IPS-18a (cell line): ENCODE measurements at regions not wholly inside any gene's neighbourhood (a gene's known extent, or its start where the extent isn't known, plus 50 kb on each side); places are given as distances from the start of the nearest gene placed in this dataset.

Experiments used
- H3K27ac ChIP-seq: one replicate; pipeline ENCODE4 v1.5.1; 2013; ENCODE audit warnings: low read length
- H3K27me3 ChIP-seq: one replicate; pipeline ENCODE4 v1.6.1; 2013; ENCODE audit warnings: mild to moderate bottlenecking, low read length; ENCODE audit not compliant: control insufficient read depth, insufficient read depth
- H3K36me3 ChIP-seq: one replicate; pipeline ENCODE4 v1.6.1; 2013; ENCODE audit warnings: low read depth, low read length; ENCODE audit not compliant: control insufficient read depth
- H3K4me1 ChIP-seq: one replicate; pipeline ENCODE4 v1.6.1; 2013; ENCODE audit warnings: low read depth, low read length; ENCODE audit not compliant: control insufficient read depth
- H3K4me3 ChIP-seq: one replicate; pipeline ENCODE4 v1.5.1; 2013; ENCODE audit warnings: low read length
- H3K9ac ChIP-seq: one replicate; pipeline ENCODE4 v1.6.1; 2013; ENCODE audit warnings: mild to moderate bottlenecking, low read length, moderate library complexity
- H3K9me3 ChIP-seq: one replicate; pipeline ENCODE4 v1.6.1; 2013; ENCODE audit warnings: low read depth, low read length; ENCODE audit not compliant: control insufficient read depth

GRCh38 chr10:2837674-2838073 lies 229.7 kb upstream of the PFKP start:
- H3K9ac ChIP-seq, result no peak overlapping the region
- no peak overlapping the region for H3K4me3 ChIP-seq
- no peaks in the 10 kb centered on the region for H3K36me3 ChIP-seq
- no peaks in the 10 kb centered on the region for H3K4me1 ChIP-seq
- no peak overlapping the region for H3K27ac ChIP-seq
- H3K9me3 ChIP-seq, result no peaks in the 10 kb centered on the region
- H3K27me3 ChIP-seq, result peaks cover 7% of the 10 kb centered on the region

DNA sequence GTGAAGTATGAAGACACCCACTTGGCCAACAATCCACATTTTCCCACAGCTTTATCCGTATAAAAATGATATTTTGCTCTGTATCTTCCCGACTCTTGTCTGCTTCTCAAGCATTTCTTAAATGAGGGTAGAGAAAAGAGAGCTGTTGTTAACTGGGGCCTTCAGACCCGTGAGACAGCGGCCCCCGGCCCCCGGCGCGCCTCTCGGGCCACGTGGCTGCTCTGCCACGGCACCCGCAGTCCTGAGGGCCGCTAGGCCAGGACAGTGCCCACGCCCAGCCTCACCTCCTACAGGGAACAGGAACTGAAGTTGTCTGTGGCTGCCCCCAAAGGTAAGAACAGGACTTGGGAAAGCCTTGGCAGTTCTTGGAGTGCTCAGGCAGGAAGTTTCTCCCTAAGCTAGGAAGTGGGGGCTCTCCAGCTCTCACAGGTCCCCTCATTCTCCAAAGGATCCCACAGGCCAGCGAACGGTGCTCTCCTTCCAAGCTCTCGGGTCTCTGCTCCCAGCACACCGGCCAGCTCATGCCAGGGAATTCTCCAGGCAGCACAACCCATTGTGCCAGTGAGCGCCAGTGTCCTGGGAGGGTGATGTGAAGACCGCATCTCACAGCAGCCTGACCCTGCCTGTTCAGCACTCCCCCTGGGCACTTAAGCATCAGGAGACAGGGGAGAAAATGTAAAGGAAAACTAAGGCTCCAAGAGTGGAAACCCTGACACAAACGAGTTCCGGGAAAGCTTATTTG lies 230.3 kb upstream of the PFKP start:
- Histone ChIP-seq H3K4me3 (no peak overlapping the region), H3K36me3 (no peaks in the 10 kb centered on the region), H3K9ac (no peak overlapping the region), H3K27me3 (peaks cover 7% of the 10 kb centered on the region), H3K4me1 (no peaks in the 10 kb centered on the region), H3K27ac (no peak overlapping the region), H3K9me3 (no peaks in the 10 kb centered on the region)

DNA sequence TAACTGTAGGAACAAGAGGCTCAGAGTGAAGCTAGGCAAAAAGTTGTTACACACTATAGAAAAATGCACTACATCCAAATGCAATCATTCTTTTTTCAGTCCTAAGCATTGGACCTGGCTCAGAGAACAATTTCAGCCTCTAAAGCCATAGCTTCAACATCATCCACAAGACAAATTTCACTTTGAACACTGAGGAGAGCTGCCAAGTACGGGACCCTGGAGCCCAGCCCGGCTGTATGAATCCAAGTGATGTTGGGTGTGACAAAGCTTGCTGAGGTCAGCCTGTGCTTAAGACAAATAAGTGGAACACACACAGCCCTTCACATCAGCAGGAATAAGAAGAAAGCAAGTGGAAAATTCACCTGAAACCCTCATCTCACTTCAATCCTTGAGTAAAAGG lies 233.1 kb upstream of the PFKP start:
- Histone ChIP-seq H3K9me3 (no peaks in the 10 kb centered on the region), H3K36me3 (no peaks in the 10 kb centered on the region), H3K4me3 (no peak overlapping the region), H3K27me3 (peaks cover 2% of the 10 kb centered on the region), H3K4me1 (no peaks in the 10 kb centered on the region), H3K9ac (no peak overlapping the region), H3K27ac (no peak overlapping the region)

- Histone ChIP-seq H3K4me1 (no peaks in the 10 kb centered on the region), H3K9me3 (no peaks in the 10 kb centered on the region), H3K4me3 (no peak overlapping the region), H3K27ac (no peak overlapping the region), H3K9ac (no peak overlapping the region), H3K36me3 (no peaks in the 10 kb centered on the region), H3K27me3 (no peaks in the 10 kb centered on the region)
Observed at GRCh38 chr10:2831509-2831908, 235.8 kb upstream of the PFKP start.

GRCh38 chr10:2828741-2829140 lies 238.6 kb upstream of the PFKP start:
- Histone ChIP-seq H3K27ac (no peak overlapping the region), H3K9ac (no peak overlapping the region), H3K4me3 (no peak overlapping the region), H3K27me3 (no peaks in the 10 kb centered on the region), H3K9me3 (no peaks in the 10 kb centered on the region), H3K36me3 (no peaks in the 10 kb centered on the region), H3K4me1 (no peaks in the 10 kb centered on the region)

DNA sequence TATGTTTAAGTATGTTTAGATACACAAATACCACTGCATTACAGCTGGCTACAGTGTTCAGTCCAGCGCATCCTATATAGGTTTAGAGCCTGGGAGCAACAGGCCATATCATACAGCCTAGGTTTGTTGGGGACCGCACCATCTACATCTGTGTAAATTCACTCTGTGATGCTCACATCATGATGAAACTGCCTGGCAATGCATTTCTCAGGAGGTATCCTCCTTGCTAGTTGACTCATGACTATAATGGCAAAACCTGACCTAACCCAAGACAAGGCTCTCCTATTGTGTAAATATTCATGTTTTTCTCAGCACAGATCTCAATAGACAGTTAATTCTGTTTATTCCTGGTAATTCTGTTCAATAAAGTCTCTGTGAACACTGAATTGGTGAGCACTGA lies 240.7 kb upstream of the PFKP start:
- Histone ChIP-seq H3K27me3 (no peaks in the 10 kb centered on the region), H3K4me3 (no peak overlapping the region), H3K9ac (no peak overlapping the region), H3K27ac (no peak overlapping the region), H3K36me3 (no peaks in the 10 kb centered on the region), H3K4me1 (no peaks in the 10 kb centered on the region), H3K9me3 (no peaks in the 10 kb centered on the region)

DNA sequence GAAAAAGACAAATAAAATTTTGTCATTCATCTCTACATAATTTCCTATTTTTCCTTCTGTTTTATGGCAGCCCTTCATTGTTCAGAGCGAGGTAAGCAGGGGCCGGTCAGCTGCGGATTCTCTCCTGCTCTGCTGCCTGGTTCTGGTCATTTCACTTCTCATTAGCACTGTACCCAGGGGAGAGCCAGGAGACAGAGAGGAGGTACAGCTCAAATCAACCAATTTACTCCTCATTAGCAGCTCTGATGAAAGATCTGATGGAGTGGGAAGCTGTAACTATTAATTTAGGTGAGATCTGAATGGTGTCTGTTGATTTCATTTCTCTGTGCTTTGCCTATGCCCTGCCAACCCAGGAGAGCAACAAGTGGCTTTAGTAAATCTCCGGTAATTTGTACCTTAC lies 241.5 kb upstream of the PFKP start:
- Histone ChIP-seq H3K4me1 (no peaks in the 10 kb centered on the region), H3K36me3 (no peaks in the 10 kb centered on the region), H3K27ac (no peak overlapping the region), H3K9ac (no peak overlapping the region), H3K9me3 (no peaks in the 10 kb centered on the region), H3K4me3 (no peak overlapping the region), H3K27me3 (no peaks in the 10 kb centered on the region)

DNA sequence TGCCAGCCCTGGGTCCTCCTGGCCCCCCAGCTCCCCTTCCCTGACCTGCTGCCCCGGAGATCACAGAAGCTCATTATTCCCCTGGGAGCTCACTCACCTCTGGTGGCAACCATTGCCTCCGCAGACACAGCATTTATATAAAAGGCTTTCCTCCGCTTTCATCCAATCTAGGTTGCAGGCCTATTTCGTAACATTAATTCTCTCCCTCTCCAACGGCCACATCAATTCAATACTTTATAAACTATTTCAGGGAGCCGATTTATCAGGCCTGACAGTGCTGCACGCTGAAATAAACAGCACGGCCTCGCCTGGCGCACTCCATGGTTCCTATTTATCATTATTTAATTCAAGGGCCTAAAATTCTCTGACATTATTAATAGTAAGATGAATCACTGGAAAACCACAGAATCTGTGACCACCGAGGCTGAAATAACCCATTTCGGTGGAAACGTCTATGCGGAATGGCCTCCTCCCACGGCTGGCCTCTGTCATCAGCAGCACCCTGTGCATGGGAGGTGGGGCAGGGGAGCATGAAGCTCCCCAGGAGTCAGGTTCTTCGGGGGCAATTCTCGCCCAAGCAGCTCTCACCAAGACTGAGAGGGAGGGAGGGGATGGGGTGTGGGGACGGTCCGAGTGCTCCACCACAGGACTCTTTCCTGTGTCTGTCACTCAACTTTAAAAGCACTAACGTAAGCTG lies 249.3 kb upstream of the PFKP start:
- no peaks in the 10 kb centered on the region for H3K36me3 ChIP-seq
- H3K27me3 ChIP-seq, result no peaks in the 10 kb centered on the region

DNA sequence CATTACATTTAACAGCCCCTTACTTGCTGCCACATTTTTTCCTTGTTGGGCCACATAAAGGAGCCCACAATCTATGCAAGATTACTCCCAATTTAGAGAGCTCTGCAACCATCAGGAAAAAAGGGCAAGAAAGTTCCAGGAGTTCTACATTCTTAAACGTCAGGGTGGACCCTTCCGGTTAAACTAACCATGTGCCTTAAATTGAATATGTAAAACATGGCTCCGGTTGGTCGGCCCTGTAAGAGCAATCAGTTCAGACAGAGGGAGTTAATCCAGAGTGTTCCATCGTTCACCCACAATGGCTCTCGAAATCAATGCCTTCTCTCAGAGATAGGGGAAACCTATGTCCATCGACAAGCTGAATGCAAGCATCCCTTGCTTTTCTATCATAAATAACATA lies 253.7 kb upstream of the PFKP start:
- Histone ChIP-seq H3K9me3 (no peaks in the 10 kb centered on the region), H3K9ac (no peak overlapping the region), H3K27ac (no peak overlapping the region), H3K4me3 (no peak overlapping the region), H3K27me3 (no peaks in the 10 kb centered on the region), H3K4me1 (no peaks in the 10 kb centered on the region), H3K36me3 (no peaks in the 10 kb centered on the region)

More for the DNA sequence above, 249.3 kb upstream of the PFKP start:
- Histone ChIP-seq H3K9ac (no peak overlapping the region), H3K4me3 (no peak overlapping the region), H3K27ac (no peak overlapping the region), H3K4me1 (no peaks in the 10 kb centered on the region), H3K9me3 (no peaks in the 10 kb centered on the region)

GRCh38 chr10:2813286-2813685 lies 254.1 kb upstream of the PFKP start:
- Histone ChIP-seq H3K9ac (no peak overlapping the region), H3K4me1 (no peaks in the 10 kb centered on the region), H3K27ac (no peak overlapping the region), H3K4me3 (no peak overlapping the region), H3K27me3 (no peaks in the 10 kb centered on the region), H3K9me3 (no peaks in the 10 kb centered on the region), H3K36me3 (no peaks in the 10 kb centered on the region)

- H3K27me3 ChIP-seq, result no peaks in the 10 kb centered on the region
- no peaks in the 10 kb centered on the region for H3K9me3 ChIP-seq
- no peak overlapping the region for H3K9ac ChIP-seq
- no peak overlapping the region for H3K27ac ChIP-seq
- no peak overlapping the region for H3K4me3 ChIP-seq
- H3K36me3 ChIP-seq, result no peaks in the 10 kb centered on the region
- no peaks in the 10 kb centered on the region for H3K4me1 ChIP-seq
Observed at GRCh38 chr10:2812631-2813030, 254.7 kb upstream of the PFKP start.

GRCh38 chr10:2800178-2800577 lies 267.2 kb upstream of the PFKP start:
- Histone ChIP-seq H3K9ac (no peak overlapping the region), H3K27me3 (no peaks in the 10 kb centered on the region), H3K36me3 (no peaks in the 10 kb centered on the region), H3K9me3 (peaks cover 6% of the 10 kb centered on the region), H3K4me3 (no peak overlapping the region), H3K27ac (no peak overlapping the region), H3K4me1 (peaks cover 11% of the 10 kb centered on the region)
